Caco-2 (cell line): ENCODE measurements at regions not wholly inside any gene's neighbourhood (a gene's known extent, or its start where the extent isn't known, plus 50 kb on each side); places are given as distances from the start of the nearest gene placed in this dataset.

Experiments
- BruUV-seq: library from RNA; stranded (reverse); fragments of 400-500 nt; replicated peaks from 2 replicates; lab custom pipeline; 2021; lab: Mats Ljungman, UMichigan
- CTCF ChIA-PET: fragments of 300-600 bp; sonication (Branson Sonifier 250); formaldehyde crosslinking; loops from one replicate; lab custom pipeline; 2022; ENCODE audit warnings: antibody characterized with exemption; lab: Charles Lee
- POLR2A ChIA-PET: fragments of 300-600 bp; sonication (Branson Sonifier 250); formaldehyde crosslinking; loops from one replicate; lab custom pipeline; 2022; ENCODE audit warnings: antibody characterized with exemption; lab: Charles Lee
- DNase-seq, 2 experiments: peaks; one replicate each; pipeline versions ENCODE4 v3.0.0 to v3.0.0-alpha.2; 2020 to 2022
- H3K27me3 ChIP-seq: replicated peaks from 2 replicates; pipeline ENCODE4 v1.6.0; 2011; ENCODE audit warnings: low read length; ENCODE audit not compliant: control insufficient read depth, insufficient read depth
- H3K36me3 ChIP-seq: 2 replicates; pipeline ENCODE4 v1.5.1; 2011; ENCODE audit warnings: low read length; ENCODE audit not compliant: control insufficient read depth, insufficient read depth
- H3K4me1 ChIP-seq: fragments of 250-450 bp; sonication (Bioruptor Pico); 2 replicates; pipeline ENCODE4 v1.5.1; 2020; ENCODE audit warnings: mild to moderate bottlenecking
- H3K4me3 ChIP-seq: 2 replicates; pipeline ENCODE4 v1.5.1; 2011; ENCODE audit warnings: low read depth, mild to moderate bottlenecking, control low read depth, low read length
- H3K9me3 ChIP-seq: fragments of 250-450 bp; sonication (Bioruptor Pico); 2 replicates; pipeline ENCODE4 v1.5.1; 2020; ENCODE audit warnings: mild to moderate bottlenecking, moderate library complexity
- H3K27ac Mint-ChIP-seq: one replicate; pipeline ENCODE4 v1.8.0; 2022; ENCODE audit warnings: mixed read lengths; ENCODE audit not compliant: unreplicated experiment
- H3K27me3 Mint-ChIP-seq: one replicate; pipeline ENCODE4 v1.8.0; 2022; ENCODE audit warnings: mixed read lengths; ENCODE audit not compliant: insufficient read depth, unreplicated experiment
- H3K36me3 Mint-ChIP-seq: one replicate; pipeline ENCODE4 v1.8.0; 2022; ENCODE audit warnings: mild to moderate bottlenecking, mixed read lengths; ENCODE audit not compliant: insufficient read depth, unreplicated experiment
- H3K4me1 Mint-ChIP-seq: one replicate; pipeline ENCODE4 v1.8.0; 2022; ENCODE audit warnings: low read depth, mixed read lengths; ENCODE audit not compliant: unreplicated experiment
- H3K4me3 Mint-ChIP-seq: one replicate; pipeline ENCODE4 v1.8.0; 2022; ENCODE audit warnings: mild to moderate bottlenecking, moderate library complexity, mixed read lengths; ENCODE audit not compliant: unreplicated experiment
- H3K9me3 Mint-ChIP-seq: one replicate; pipeline ENCODE4 v1.8.0; 2022; ENCODE audit warnings: mixed read lengths; ENCODE audit not compliant: unreplicated experiment
- intact Hi-C: fragments of 100-400 bp; cut with micrococcal nuclease; formaldehyde crosslinking; loops from one replicate; pipeline ENCODE4 v1.10.0; 2022; ENCODE audit not compliant: unreplicated experiment
- TF ChIP-seq, protein P1 (sequence below), 2 experiments: fragments of 200-600 bp in 1 of 2; IDR thresholded peaks; 1 replicate in 1 of 2; 2 replicates in 1 of 2; pipeline versions ENCODE4 v1.5.1 to v1.8.0; 2011 to 2022; ENCODE audit warnings: antibody characterized with exemption in 1 of 2, control low read depth in 1 of 2, inconsistent platforms in 1 of 2, low read depth in 1 of 2, low read length in 1 of 2, mild to moderate bottlenecking in 1 of 2, moderate library complexity in 1 of 2; ENCODE audit not compliant: insufficient read depth in 1 of 2, severe bottlenecking in 1 of 2, unreplicated experiment in 1 of 2

DNA sequence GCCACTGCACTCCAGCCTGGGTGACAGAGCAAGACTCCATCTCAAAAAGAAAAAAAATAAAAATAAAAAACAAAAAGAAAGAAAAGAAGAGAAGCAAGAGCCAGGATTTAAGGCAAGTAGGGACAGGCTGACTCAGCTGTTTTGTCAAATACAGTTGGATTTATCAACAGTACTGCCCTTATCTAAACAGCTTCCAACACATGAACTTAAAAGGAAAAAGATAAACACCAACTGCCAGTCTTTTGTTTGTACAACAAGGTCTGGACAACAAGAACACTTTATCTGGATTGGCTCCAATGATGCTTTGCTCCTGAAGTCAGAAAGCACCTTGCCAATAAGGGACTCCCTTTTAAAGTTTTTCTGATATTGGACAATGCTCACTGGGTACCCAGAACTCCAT lies 886.0 kb downstream of the ADGRL2 start:
- H3K4me1 Mint-ChIP-seq, result no peaks in the 10 kb centered on the region
- H3K27me3 Mint-ChIP-seq, result no peaks in the 10 kb centered on the region
- no peak for DNase-seq
- Histone ChIP-seq H3K27me3 (no peaks in the 10 kb centered on the region), H3K36me3 (no peaks in the 10 kb centered on the region), H3K4me1 (no peaks in the 10 kb centered on the region), H3K9me3 (no peaks in the 10 kb centered on the region), H3K4me3 (no peak overlapping the region)
- TF ChIP-seq, protein P1, sequence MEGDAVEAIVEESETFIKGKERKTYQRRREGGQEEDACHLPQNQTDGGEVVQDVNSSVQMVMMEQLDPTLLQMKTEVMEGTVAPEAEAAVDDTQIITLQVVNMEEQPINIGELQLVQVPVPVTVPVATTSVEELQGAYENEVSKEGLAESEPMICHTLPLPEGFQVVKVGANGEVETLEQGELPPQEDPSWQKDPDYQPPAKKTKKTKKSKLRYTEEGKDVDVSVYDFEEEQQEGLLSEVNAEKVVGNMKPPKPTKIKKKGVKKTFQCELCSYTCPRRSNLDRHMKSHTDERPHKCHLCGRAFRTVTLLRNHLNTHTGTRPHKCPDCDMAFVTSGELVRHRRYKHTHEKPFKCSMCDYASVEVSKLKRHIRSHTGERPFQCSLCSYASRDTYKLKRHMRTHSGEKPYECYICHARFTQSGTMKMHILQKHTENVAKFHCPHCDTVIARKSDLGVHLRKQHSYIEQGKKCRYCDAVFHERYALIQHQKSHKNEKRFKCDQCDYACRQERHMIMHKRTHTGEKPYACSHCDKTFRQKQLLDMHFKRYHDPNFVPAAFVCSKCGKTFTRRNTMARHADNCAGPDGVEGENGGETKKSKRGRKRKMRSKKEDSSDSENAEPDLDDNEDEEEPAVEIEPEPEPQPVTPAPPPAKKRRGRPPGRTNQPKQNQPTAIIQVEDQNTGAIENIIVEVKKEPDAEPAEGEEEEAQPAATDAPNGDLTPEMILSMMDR (IDR thresholded peaks at IDR 0.05; ENCODE audit: insufficient read depth in 1 of 2, low read depth in 1 of 2, low read length in 1 of 2, severe bottlenecking in 1 of 2, unreplicated experiment in 1 of 2), result no peak
- peaks cover 8% of the 10 kb centered on the region for H3K9me3 Mint-ChIP-seq
- no peaks in the 10 kb centered on the region for H3K36me3 Mint-ChIP-seq
- no TSS peak for BruUV-seq
- no peak overlapping the region for H3K27ac Mint-ChIP-seq
- POLR2A ChIA-PET, result no interaction called here
- intact Hi-C loops, result no loop called here
- H3K4me3 Mint-ChIP-seq, result no peak overlapping the region
- CTCF ChIA-PET, result no interaction called here

DNA sequence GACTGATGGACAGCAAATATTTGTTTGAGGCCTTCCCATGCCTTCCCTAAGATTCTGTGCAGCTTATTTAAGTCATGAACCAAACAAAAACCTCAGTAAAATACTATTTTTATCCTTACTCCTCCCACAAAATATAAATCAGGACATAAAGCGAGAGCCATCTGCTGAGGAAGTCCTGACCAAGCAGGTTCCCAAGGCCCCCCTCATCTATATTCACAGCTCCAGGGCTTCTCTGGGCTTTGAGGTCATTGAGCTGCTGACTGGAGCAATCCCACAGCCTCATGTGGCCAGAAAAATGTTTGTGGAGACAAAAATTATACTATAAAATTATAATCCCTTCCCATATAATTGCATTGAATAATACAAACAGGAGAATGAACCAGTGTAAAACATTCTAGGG lies 846.2 kb downstream of the ADGRL2 start:
- no peaks in the 10 kb centered on the region for H3K27me3 ChIP-seq
- Mint-ChIP-seq H3K27ac (no peak overlapping the region), H3K4me3 (no peak overlapping the region), H3K9me3 (no peaks in the 10 kb centered on the region), H3K27me3 (no peaks in the 10 kb centered on the region), H3K4me1 (no peaks in the 10 kb centered on the region), H3K36me3 (no peaks in the 10 kb centered on the region)
- no peak for DNase-seq
- TF ChIP-seq, protein P1 (IDR thresholded peaks at IDR 0.05; ENCODE audit: insufficient read depth in 1 of 2, low read depth in 1 of 2, low read length in 1 of 2, severe bottlenecking in 1 of 2, unreplicated experiment in 1 of 2), result no peak
- BruUV-seq, result no TSS peak
- no peak overlapping the region for H3K4me3 ChIP-seq
- ChIA-PET POLR2A (no interaction called here), CTCF (no interaction called here)
- H3K9me3 ChIP-seq, result no peaks in the 10 kb centered on the region
- intact Hi-C loops, result no loop called here
- no peaks in the 10 kb centered on the region for H3K36me3 ChIP-seq
- no peaks in the 10 kb centered on the region for H3K4me1 ChIP-seq

DNA sequence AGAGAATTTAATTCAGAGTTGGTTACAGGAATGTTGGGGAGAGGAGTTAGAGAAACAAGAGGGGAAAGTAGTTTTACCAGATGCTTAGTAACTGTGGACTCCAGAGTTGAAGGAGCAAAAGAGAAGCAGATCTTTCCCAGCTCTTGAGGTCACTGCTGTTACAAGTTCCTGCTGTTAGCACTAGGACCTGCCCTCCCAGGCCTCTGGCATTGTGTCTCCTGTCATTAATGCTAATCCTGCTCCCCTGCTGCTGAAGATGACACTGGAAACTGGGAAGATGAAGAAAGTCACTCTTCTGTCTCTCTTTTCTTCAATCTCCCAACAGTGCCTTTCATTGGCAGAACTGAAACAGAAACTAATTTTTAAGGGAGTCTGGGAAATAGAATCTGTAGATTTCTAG lies 845.6 kb downstream of the ADGRL2 start:
- H3K4me3 ChIP-seq, result no peak overlapping the region
- Mint-ChIP-seq H3K4me1 (no peaks in the 10 kb centered on the region), H3K27me3 (no peaks in the 10 kb centered on the region), H3K27ac (no peak overlapping the region), H3K4me3 (no peak overlapping the region), H3K9me3 (no peaks in the 10 kb centered on the region), H3K36me3 (no peaks in the 10 kb centered on the region)
- intact Hi-C loops, result no loop called here
- TF ChIP-seq, protein P1 (IDR thresholded peaks at IDR 0.05; ENCODE audit: insufficient read depth in 1 of 2, low read depth in 1 of 2, low read length in 1 of 2, severe bottlenecking in 1 of 2, unreplicated experiment in 1 of 2), result no peak
- POLR2A ChIA-PET, result no interaction called here
- H3K4me1 ChIP-seq, result no peaks in the 10 kb centered on the region
- CTCF ChIA-PET, result no interaction called here
- DNase-seq, result no peak
- H3K36me3 ChIP-seq, result no peaks in the 10 kb centered on the region
- H3K27me3 ChIP-seq, result no peaks in the 10 kb centered on the region
- BruUV-seq, result no TSS peak
- no peaks in the 10 kb centered on the region for H3K9me3 ChIP-seq
